Heart right ventricle (tissue), 16 donors: ENCODE measurements at regions not wholly inside any gene's neighbourhood (a gene's known extent, or its start where the extent isn't known, plus 50 kb on each side); places are given as distances from the start of the nearest gene placed in this dataset.

Experiments
- ATAC-seq, 8 donors: fragments of 200-7000 bp; cut with Tn5 transposase; one replicate each; pipeline ENCODE4 v1.9.1; 2020; ENCODE audit warnings: mild to moderate bottlenecking in 8 of 8, moderate library complexity in 8 of 8, moderate number of reproducible peaks in 1 of 8
- DNase-seq, 2 donors: peaks; one replicate each; pipeline ENCODE4 v3.0.0-alpha.2; 2020
- H3K27ac ChIP-seq, 10 donors: fragments of 200-600 bp; sonication (generic) in 2 of 10; one replicate each; pipeline versions ENCODE4 v1.5.0 to v1.8.0; 2020 to 2022; ENCODE audit warnings: mild to moderate bottlenecking in 3 of 10
- H3K27me3 ChIP-seq, 7 donors: fragments of 200-600 bp; one replicate each; pipeline ENCODE4 v1.8.0; 2021 to 2022; ENCODE audit warnings: mild to moderate bottlenecking in 2 of 7
- H3K36me3 ChIP-seq, 9 donors: fragments of 200-600 bp; sonication (generic) in 1 of 9; one replicate each; pipeline versions ENCODE4 v1.5.0 to v1.8.0; 2020 to 2022; ENCODE audit warnings: mild to moderate bottlenecking in 2 of 9
- H3K4me1 ChIP-seq, 9 donors: fragments of 200-600 bp; sonication (generic) in 1 of 9; one replicate each; pipeline versions ENCODE4 v1.5.0 to v1.8.0; 2020 to 2022; ENCODE audit warnings: mild to moderate bottlenecking in 4 of 9
- H3K4me3 ChIP-seq, 10 donors: fragments of 200-600 bp; sonication (generic) in 2 of 10; one replicate each; pipeline versions ENCODE4 v1.5.0 to v1.8.0; 2020 to 2022; ENCODE audit warnings: mild to moderate bottlenecking in 7 of 10, moderate library complexity in 2 of 10
- H3K9me3 ChIP-seq, 11 donors: fragments of 200-600 bp in 10 of 11; sonication (generic) in 2 of 11; one replicate each; pipeline versions ENCODE4 v1.5.0 to v1.8.0; 2013 to 2022; ENCODE audit warnings: mild to moderate bottlenecking in 2 of 11, control low read depth in 1 of 11, moderate library complexity in 1 of 11
- WGBS, 2 donors: extraction: QIAGEN DNeasy Blood & Tissue Kit; methylation state at CpG; one replicate each; pipeline ENCODE4 v1.1.7; 2013; ENCODE audit warnings: inconsistent platforms in 1 of 2; 5-methylcytosine and 5-hydroxymethylcytosine counted together
- intact Hi-C, 10 donors: fragments of 100-400 bp; cut with DNase I; formaldehyde crosslinking; loops; one replicate each; pipeline versions ENCODE4 v1.11.1 to v1.14.2; 2022
- TF ChIP-seq, protein P1 (sequence below), 9 donors: fragments of 200-600 bp; sonication (generic) in 2 of 9; IDR thresholded peaks; one replicate each; pipeline versions ENCODE4 v1.5.0 to v1.8.0; 2021 to 2022; ENCODE audit warnings: antibody characterized with exemption in 9 of 9, mild to moderate bottlenecking in 5 of 9, moderate library complexity in 1 of 9
- donor health status: Arrhythmogenic right ventricular cardiomyopathy.
- donor health status: ischemic (EF 13 %, LVEDD 7.1; RV severe dilation, severe dysfunction).
- donor health status: healthy with polysubstance abuse.
- donor health status: DM: no; HTN: yes; CAD: no.
- donor health status: DM: no; HTN: no; CAD: no.
- donor health status: ischemic (EF 25% LVEDD 6.9; RV normal size, moderate dysfunction).
- donor health status: ischemic (EF 25% LVEDD 5.7; RV mildly dilated, moderate dysfunction).
- donor health status: healthy.
- donor health status: DM: yes; HTN: yes; CAD: no.
- donor health status: Ischemic cardiomyopathy.
- donor health status: ischemic (EF 35%, LVEDD 5.7; RV mildly dilated, moderate dysfunction).
- donor health status: nonischemic (EF 11% LVEDD 7.7; RV severe dilation, severe dysfunction).
- donor health status: DM: yes; HTN: yes; CAD: no.
- donor health status: PGD.
- donor health status: ischemic (EF 29% LVEDD 5.4; RV normal size, mild dysfunction).
- donor health status: nonischemic (EF 23%, LVEDD 6.1; RV moderate dilation, normal function).

DNA sequence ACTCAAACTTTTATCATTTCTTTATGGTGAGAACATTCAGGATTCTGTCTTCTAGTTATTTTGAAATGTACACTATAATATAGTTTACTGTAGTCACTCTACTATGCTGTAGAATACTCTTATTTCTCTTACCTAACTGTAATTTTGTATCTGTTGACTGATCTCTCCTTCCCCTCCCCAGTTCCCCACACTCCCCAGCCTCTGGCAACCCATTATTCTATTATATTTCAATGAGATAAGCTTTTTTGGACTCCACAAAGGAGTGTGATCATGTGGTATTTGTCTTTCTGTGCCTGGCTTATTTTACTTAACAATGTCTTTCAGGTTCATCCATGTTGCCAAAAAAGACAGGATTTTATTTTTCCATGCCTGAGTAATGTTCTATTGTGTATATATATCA is 71.4 kb upstream of the DYNC1I1 start:
- Histone ChIP-seq H3K27ac (no peak overlapping the region), H3K36me3 (no peaks in the 10 kb centered on the region), H3K4me3 (no peak overlapping the region), H3K27me3 (no peaks in the 10 kb centered on the region), H3K9me3 (peaks cover 0 to 10% (median 0%) of the 10 kb centered on the region in 11 donors), H3K4me1 (no peaks in the 10 kb centered on the region)
- DNase-seq = no peak
- no peak for ATAC-seq
- intact Hi-C loops = no loop called here
- TF ChIP-seq, protein P1, sequence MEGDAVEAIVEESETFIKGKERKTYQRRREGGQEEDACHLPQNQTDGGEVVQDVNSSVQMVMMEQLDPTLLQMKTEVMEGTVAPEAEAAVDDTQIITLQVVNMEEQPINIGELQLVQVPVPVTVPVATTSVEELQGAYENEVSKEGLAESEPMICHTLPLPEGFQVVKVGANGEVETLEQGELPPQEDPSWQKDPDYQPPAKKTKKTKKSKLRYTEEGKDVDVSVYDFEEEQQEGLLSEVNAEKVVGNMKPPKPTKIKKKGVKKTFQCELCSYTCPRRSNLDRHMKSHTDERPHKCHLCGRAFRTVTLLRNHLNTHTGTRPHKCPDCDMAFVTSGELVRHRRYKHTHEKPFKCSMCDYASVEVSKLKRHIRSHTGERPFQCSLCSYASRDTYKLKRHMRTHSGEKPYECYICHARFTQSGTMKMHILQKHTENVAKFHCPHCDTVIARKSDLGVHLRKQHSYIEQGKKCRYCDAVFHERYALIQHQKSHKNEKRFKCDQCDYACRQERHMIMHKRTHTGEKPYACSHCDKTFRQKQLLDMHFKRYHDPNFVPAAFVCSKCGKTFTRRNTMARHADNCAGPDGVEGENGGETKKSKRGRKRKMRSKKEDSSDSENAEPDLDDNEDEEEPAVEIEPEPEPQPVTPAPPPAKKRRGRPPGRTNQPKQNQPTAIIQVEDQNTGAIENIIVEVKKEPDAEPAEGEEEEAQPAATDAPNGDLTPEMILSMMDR (IDR thresholded peaks at IDR 0.05) = no peak

DNA sequence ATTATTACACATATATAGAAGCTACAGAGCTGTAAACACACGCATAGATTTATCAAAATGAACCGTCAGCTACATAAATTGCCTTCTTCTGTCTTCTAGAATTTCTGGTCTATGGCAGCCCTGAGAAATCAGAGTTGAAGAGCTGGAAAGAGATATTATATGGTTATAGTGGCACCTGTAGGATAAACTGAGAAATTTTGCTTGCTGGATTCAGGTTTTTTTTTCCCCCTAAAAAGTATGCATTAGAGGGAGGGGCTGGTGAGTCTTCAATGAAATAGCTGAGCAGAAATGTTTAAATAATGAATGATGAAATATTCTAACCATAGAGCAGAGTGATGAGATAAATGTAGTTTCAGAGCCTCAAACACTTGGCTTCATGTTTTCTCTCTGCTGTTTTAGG is 78.0 kb upstream of the DYNC1I1 start:
- no peak overlapping the region for H3K27ac ChIP-seq
- H3K9me3 ChIP-seq = no peaks in the 10 kb centered on the region
- TF ChIP-seq, protein P1 (IDR thresholded peaks at IDR 0.05) = no peak
- no peaks in the 10 kb centered on the region for H3K36me3 ChIP-seq
- intact Hi-C loops = loop anchor here in 1 of 10 donors (10.0 kb wide), 1 partner anchor 1410 kb away; no protein-coding TSS in a partner anchor
- no peak for ATAC-seq
- no peak for DNase-seq
- peaks cover 0 to 4% (median 0%) of the 10 kb centered on the region in 9 donors for H3K4me1 ChIP-seq
- 74 to 83% methylated on average over 2 of the region's 2 CpGs for WGBS, 2 donors
- no peaks in the 10 kb centered on the region for H3K27me3 ChIP-seq
- H3K4me3 ChIP-seq = no peak overlapping the region

GRCh38 chr7:95693551-95694333 is 78.6 kb upstream of the DYNC1I1 start:
- H3K4me3 ChIP-seq = no peak overlapping the region
- DNase-seq (no peak), ATAC-seq (no peak)
- H3K27me3 ChIP-seq = no peaks in the 10 kb centered on the region
- H3K27ac ChIP-seq = no peak overlapping the region
- TF ChIP-seq, protein P1 (IDR thresholded peaks at IDR 0.05) = no peak
- intact Hi-C loops = loop anchor here in 1 of 10 donors (10.0 kb wide), 1 partner anchor 1409 kb away; no protein-coding TSS in a partner anchor
- H3K9me3 ChIP-seq = no peaks in the 10 kb centered on the region
- H3K4me1 ChIP-seq = peaks cover 0 to 4% (median 0%) of the 10 kb centered on the region in 9 donors
- no peaks in the 10 kb centered on the region for H3K36me3 ChIP-seq
- WGBS, 2 donors = 73 to 82% methylated on average over 5 of the region's 5 CpGs

- Histone ChIP-seq H3K36me3 (no peaks in the 10 kb centered on the region), H3K27ac (no peak overlapping the region), H3K27me3 (no peaks in the 10 kb centered on the region), H3K9me3 (no peaks in the 10 kb centered on the region), H3K4me3 (no peak overlapping the region), H3K4me1 (peaks cover 0 to 4% (median 0%) of the 10 kb centered on the region in 9 donors)
- DNase-seq (no peak), ATAC-seq (no peak)
- WGBS, 2 donors = 90 to 95% methylated on average over 4 of the region's 4 CpGs
- intact Hi-C loops = loop anchor here in 1 of 10 donors (2.0 to 10.0 kb wide), 2 partner anchors 181 to 1407 kb away; no protein-coding TSS in a partner anchor
- TF ChIP-seq, protein P1 (IDR thresholded peaks at IDR 0.05) = no peak
These were observed 80.9 kb upstream of the DYNC1I1 start for GRCh38 chr7:95691464-95691863.
